ENCODE measurements at regions not wholly inside any gene's neighbourhood (a gene's known extent, or its start where the extent isn't known, plus 50 kb on each side); places are given as distances from the start of the nearest gene placed in this dataset.

DNA sequence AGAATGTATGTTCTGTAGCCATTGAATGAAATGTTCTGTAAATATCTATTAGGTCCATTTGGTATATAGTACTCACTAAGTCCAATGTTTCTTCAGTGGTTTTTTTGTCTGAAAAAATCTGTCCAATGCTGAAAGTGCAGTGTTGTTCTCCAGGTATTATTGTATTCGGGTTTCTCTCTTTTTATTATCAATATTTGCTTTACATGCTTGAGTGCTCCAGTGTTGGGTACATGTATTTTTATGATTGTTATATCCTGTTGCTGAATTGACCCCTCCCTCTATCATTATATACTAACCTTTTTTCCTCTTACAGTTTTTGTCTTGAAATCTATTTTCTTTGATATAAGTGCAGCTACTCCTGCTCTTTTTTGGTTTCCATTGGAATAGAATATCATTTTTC lies 382.2 kb downstream of the CCER1 start:
- CTCF ChIA-PET: no interaction called here
- H3K27ac Mint-ChIP-seq: no peak overlapping the region
- Histone ChIP-seq H3K27me3 (ENCODE audit: control insufficient read depth in 2 of 2, insufficient read depth in 2 of 2, low read length in 2 of 2) (no peaks in the 10 kb centered on the region), H3K4me3 (ENCODE audit: low read length) (no peak overlapping the region), H3K9me3 (ENCODE audit: control insufficient read depth in 2 of 3, low read length in 3 of 3) (no peaks in the 10 kb centered on the region), H3K27ac (ENCODE audit: low read depth, low read length) (no peak overlapping the region), H3K36me3 (ENCODE audit: control insufficient read depth in 2 of 3, insufficient read depth in 3 of 3, low read length in 3 of 3) (no peaks in the 10 kb centered on the region), H3K4me1 (ENCODE audit: control insufficient read depth in 2 of 2, insufficient read depth in 2 of 2, low read length in 2 of 2) (no peaks in the 10 kb centered on the region)
- H3K27me3 Mint-ChIP-seq: no peaks in the 10 kb centered on the region
- no peak overlapping the region for H3K4me3 Mint-ChIP-seq
- POLR2A ChIA-PET: no interaction called here
- intact Hi-C loops (cut with micrococcal nuclease): no loop called here
- no peaks in the 10 kb centered on the region for H3K4me1 Mint-ChIP-seq
- H3K36me3 Mint-ChIP-seq: no peaks in the 10 kb centered on the region
- peaks cover 0 to 13% (median 1%) of the 10 kb centered on the region in 11 donors for H3K9me3 Mint-ChIP-seq
- ATAC-seq (no peak), DNase-seq (no peak)

DNA sequence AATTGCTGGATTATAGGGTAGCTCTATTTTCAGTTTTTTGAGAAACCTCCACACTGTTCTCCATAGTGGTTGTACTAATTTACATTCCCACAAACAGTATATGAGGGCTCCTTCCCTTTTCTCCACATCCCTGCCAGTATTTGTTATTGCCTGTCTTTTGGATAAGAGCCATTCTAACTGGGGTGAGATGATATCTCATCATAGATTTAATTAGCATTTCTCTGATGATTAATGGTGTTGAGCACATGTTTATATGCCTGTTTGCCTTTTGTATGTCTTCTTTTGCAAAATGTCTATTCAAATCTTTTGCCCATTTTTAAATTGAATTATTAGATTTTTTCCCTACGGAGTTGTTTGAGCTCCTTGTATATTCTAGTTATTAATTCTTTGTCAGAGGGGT lies 385.3 kb downstream of the CCER1 start:
- H3K4me3 Mint-ChIP-seq: no peak overlapping the region
- H3K36me3 Mint-ChIP-seq: peaks cover 0 to 4% (median 0%) of the 10 kb centered on the region in 5 donors
- Histone ChIP-seq H3K4me3 (ENCODE audit: low read length) (no peak overlapping the region), H3K4me1 (ENCODE audit: control insufficient read depth in 2 of 2, insufficient read depth in 2 of 2, low read length in 2 of 2) (no peaks in the 10 kb centered on the region), H3K27ac (ENCODE audit: low read depth, low read length) (no peak overlapping the region), H3K9me3 (ENCODE audit: control insufficient read depth in 2 of 3, low read length in 3 of 3) (peaks cover 0 to 3% (median 0%) of the 10 kb centered on the region in 3 experiments), H3K36me3 (ENCODE audit: control insufficient read depth in 2 of 3, insufficient read depth in 3 of 3, low read length in 3 of 3) (no peaks in the 10 kb centered on the region), H3K27me3 (ENCODE audit: control insufficient read depth in 2 of 2, insufficient read depth in 2 of 2, low read length in 2 of 2) (no peaks in the 10 kb centered on the region)
- intact Hi-C loops (cut with micrococcal nuclease): no loop called here
- H3K27me3 Mint-ChIP-seq: no peaks in the 10 kb centered on the region
- CTCF ChIA-PET: no interaction called here
- POLR2A ChIA-PET: no interaction called here
- peaks cover 1 to 31% (median 9%) of the 10 kb centered on the region in 11 donors for H3K9me3 Mint-ChIP-seq
- no peaks in the 10 kb centered on the region for H3K4me1 Mint-ChIP-seq
- no peak overlapping the region for H3K27ac Mint-ChIP-seq
- ATAC-seq: no peak
- DNase-seq: no peak

DNA sequence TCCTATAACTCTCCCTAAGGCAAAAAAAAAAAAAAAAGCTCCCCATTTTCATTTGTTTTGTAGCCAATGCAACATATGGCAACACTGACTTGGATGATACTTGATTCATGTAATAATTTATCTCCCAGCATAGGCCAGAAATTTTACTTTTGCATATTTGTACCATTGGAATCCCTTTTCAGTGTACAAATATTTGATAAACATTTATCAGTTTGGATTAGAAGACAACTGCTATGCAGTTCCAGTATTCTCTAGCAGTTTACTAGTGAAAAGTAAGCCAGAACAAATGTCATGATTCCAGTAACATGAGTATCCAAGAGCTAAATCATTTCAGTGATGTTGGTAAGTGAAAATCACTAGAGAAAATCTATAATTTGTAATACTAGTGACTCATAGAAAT lies 392.3 kb downstream of the CCER1 start:
- Mint-ChIP-seq H3K9me3 (peaks cover 0 to 20% (median 9%) of the 10 kb centered on the region in 11 donors), H3K27me3 (peaks cover 0 to 6% (median 4%) of the 10 kb centered on the region in 5 donors), H3K27ac (no peak overlapping the region), H3K36me3 (peaks cover 0 to 4% (median 0%) of the 10 kb centered on the region in 5 donors), H3K4me1 (no peaks in the 10 kb centered on the region), H3K4me3 (no peak overlapping the region)
- no peak overlapping the region for H3K4me3 ChIP-seq (ENCODE audit: low read length)
- no peak overlapping the region for H3K27ac ChIP-seq (ENCODE audit: low read depth, low read length)
- DNase-seq: no peak
- peaks cover 0 to 3% (median 0%) of the 10 kb centered on the region in 3 experiments for H3K9me3 ChIP-seq (ENCODE audit: control insufficient read depth in 2 of 3, low read length in 3 of 3)
- no peaks in the 10 kb centered on the region for H3K27me3 ChIP-seq (ENCODE audit: control insufficient read depth in 2 of 2, insufficient read depth in 2 of 2, low read length in 2 of 2)
- CTCF ChIA-PET: no interaction called here
- no peaks in the 10 kb centered on the region for H3K4me1 ChIP-seq (ENCODE audit: control insufficient read depth in 2 of 2, insufficient read depth in 2 of 2, low read length in 2 of 2)
- POLR2A ChIA-PET: no interaction called here
- intact Hi-C loops (cut with micrococcal nuclease): no loop called here
- no peak for ATAC-seq
- no peaks in the 10 kb centered on the region for H3K36me3 ChIP-seq (ENCODE audit: control insufficient read depth in 2 of 3, insufficient read depth in 3 of 3, low read length in 3 of 3)

DNA sequence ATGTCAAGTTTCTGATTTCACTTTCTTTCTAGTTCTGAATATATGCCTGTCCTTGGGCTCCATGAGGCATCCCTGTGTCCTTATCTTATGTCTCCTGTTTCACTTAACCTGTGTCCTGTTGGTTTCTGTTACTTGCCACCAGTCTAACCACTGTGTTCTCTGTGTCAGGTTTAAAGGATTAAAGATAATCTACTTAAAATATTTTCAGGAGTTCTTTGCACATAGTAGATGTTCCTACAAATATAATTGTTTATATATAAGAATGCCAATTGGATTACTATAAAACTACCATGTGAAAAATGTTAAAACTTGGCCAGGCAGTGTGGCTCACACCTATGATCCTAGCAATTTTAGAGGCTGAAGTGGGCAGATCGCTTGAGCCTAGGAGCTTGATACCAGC lies 406.4 kb downstream of the CCER1 start:
- DNase-seq (no peak), ATAC-seq (no peak)
- Mint-ChIP-seq H3K27me3 (no peaks in the 10 kb centered on the region), H3K9me3 (peaks cover 0 to 1% (median 0%) of the 10 kb centered on the region in 11 donors), H3K36me3 (no peaks in the 10 kb centered on the region), H3K4me1 (no peaks in the 10 kb centered on the region), H3K4me3 (no peak overlapping the region), H3K27ac (no peak overlapping the region)
- Histone ChIP-seq H3K27me3 (ENCODE audit: control insufficient read depth in 2 of 2, insufficient read depth in 2 of 2, low read length in 2 of 2) (no peaks in the 10 kb centered on the region), H3K9me3 (ENCODE audit: control insufficient read depth in 2 of 3, low read length in 3 of 3) (no peaks in the 10 kb centered on the region), H3K27ac (ENCODE audit: low read depth, low read length) (no peak overlapping the region), H3K36me3 (ENCODE audit: control insufficient read depth in 2 of 3, insufficient read depth in 3 of 3, low read length in 3 of 3) (no peaks in the 10 kb centered on the region), H3K4me3 (ENCODE audit: low read length) (no peak overlapping the region), H3K4me1 (ENCODE audit: control insufficient read depth in 2 of 2, insufficient read depth in 2 of 2, low read length in 2 of 2) (no peaks in the 10 kb centered on the region)
- intact Hi-C loops (cut with micrococcal nuclease): no loop called here
- ChIA-PET CTCF (no interaction called here), POLR2A (no interaction called here)

DNA sequence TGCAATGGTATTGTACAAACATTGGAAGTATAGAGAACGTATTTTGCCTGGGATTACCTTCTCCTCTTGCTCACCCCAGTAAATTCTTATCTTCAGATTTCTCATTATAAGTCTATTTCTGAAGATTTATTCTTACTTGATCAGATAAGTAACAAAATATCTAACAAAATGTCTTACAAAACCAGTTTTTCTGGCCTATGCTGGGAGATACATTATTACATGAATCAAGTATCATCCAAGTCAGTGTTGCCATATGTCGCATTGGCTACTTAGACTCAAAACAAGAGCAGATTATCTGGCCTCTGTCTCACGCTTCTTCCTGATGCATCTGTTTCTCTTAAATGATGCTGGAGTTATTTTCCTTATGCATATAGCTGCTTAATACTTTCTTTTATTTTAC lies 408.5 kb downstream of the CCER1 start:
- no peak overlapping the region for H3K27ac Mint-ChIP-seq
- DNase-seq (no peak), ATAC-seq (no peak)
- ChIA-PET POLR2A (no interaction called here), CTCF (no interaction called here)
- no peaks in the 10 kb centered on the region for H3K27me3 Mint-ChIP-seq
- peaks cover 0 to 1% (median 0%) of the 10 kb centered on the region in 11 donors for H3K9me3 Mint-ChIP-seq
- Histone ChIP-seq H3K27ac (ENCODE audit: low read depth, low read length) (no peak overlapping the region), H3K27me3 (ENCODE audit: control insufficient read depth in 2 of 2, insufficient read depth in 2 of 2, low read length in 2 of 2) (no peaks in the 10 kb centered on the region), H3K4me3 (ENCODE audit: low read length) (no peak overlapping the region), H3K9me3 (ENCODE audit: control insufficient read depth in 2 of 3, low read length in 3 of 3) (no peaks in the 10 kb centered on the region), H3K36me3 (ENCODE audit: control insufficient read depth in 2 of 3, insufficient read depth in 3 of 3, low read length in 3 of 3) (no peaks in the 10 kb centered on the region), H3K4me1 (ENCODE audit: control insufficient read depth in 2 of 2, insufficient read depth in 2 of 2, low read length in 2 of 2) (no peaks in the 10 kb centered on the region)
- intact Hi-C loops (cut with micrococcal nuclease): no loop called here
- H3K4me1 Mint-ChIP-seq: no peaks in the 10 kb centered on the region
- H3K36me3 Mint-ChIP-seq: no peaks in the 10 kb centered on the region
- no peak overlapping the region for H3K4me3 Mint-ChIP-seq

GRCh38 chr12:90543841-90544240 lies 411.1 kb downstream of the CCER1 start:
- H3K4me1 ChIP-seq (ENCODE audit: control insufficient read depth in 2 of 2, insufficient read depth in 2 of 2, low read length in 2 of 2): no peaks in the 10 kb centered on the region
- H3K36me3 ChIP-seq (ENCODE audit: control insufficient read depth in 2 of 3, insufficient read depth in 3 of 3, low read length in 3 of 3): no peaks in the 10 kb centered on the region
- H3K36me3 Mint-ChIP-seq: no peaks in the 10 kb centered on the region
- intact Hi-C loops (cut with micrococcal nuclease): no loop called here
- DNase-seq (no peak), ATAC-seq (no peak)
- no peak overlapping the region for H3K27ac Mint-ChIP-seq
- H3K27me3 Mint-ChIP-seq: no peaks in the 10 kb centered on the region
- no peak overlapping the region for H3K4me3 Mint-ChIP-seq
- H3K27me3 ChIP-seq (ENCODE audit: control insufficient read depth in 2 of 2, insufficient read depth in 2 of 2, low read length in 2 of 2): no peaks in the 10 kb centered on the region
- no peak overlapping the region for H3K27ac ChIP-seq (ENCODE audit: low read depth, low read length)
- no peaks in the 10 kb centered on the region for H3K4me1 Mint-ChIP-seq
- ChIA-PET CTCF (no interaction called here), POLR2A (no interaction called here)
- no peaks in the 10 kb centered on the region for H3K9me3 ChIP-seq (ENCODE audit: control insufficient read depth in 2 of 3, low read length in 3 of 3)
- peaks cover 0 to 1% (median 0%) of the 10 kb centered on the region in 11 donors for H3K9me3 Mint-ChIP-seq
- no peak overlapping the region for H3K4me3 ChIP-seq (ENCODE audit: low read length)

DNA sequence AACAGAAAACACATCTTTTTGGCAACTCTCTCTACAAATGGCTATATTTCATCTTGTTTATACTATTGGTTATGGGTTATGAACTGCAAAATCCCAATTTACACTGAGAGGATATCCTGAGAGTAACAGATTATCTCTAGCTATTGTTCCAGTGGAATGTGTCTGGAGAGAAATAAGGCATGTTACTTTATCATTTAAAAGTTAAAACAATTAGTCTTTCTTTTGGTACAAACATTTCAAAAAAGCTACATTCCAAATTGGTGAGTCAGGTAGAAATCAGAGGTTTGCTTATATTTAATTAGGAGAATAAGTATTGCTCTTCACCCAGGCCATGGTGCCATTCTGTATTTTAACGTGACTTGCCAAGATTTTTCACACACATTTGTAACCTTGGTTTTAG lies 411.6 kb downstream of the CCER1 start:
- Histone ChIP-seq H3K36me3 (ENCODE audit: control insufficient read depth in 2 of 3, insufficient read depth in 3 of 3, low read length in 3 of 3) (no peaks in the 10 kb centered on the region), H3K9me3 (ENCODE audit: control insufficient read depth in 2 of 3, low read length in 3 of 3) (no peaks in the 10 kb centered on the region), H3K27ac (ENCODE audit: low read depth, low read length) (no peak overlapping the region), H3K27me3 (ENCODE audit: control insufficient read depth in 2 of 2, insufficient read depth in 2 of 2, low read length in 2 of 2) (no peaks in the 10 kb centered on the region), H3K4me1 (ENCODE audit: control insufficient read depth in 2 of 2, insufficient read depth in 2 of 2, low read length in 2 of 2) (no peaks in the 10 kb centered on the region), H3K4me3 (ENCODE audit: low read length) (no peak overlapping the region)
- Mint-ChIP-seq H3K27me3 (no peaks in the 10 kb centered on the region), H3K27ac (no peak overlapping the region), H3K4me3 (no peak overlapping the region), H3K4me1 (no peaks in the 10 kb centered on the region), H3K9me3 (peaks cover 0 to 1% (median 0%) of the 10 kb centered on the region in 11 donors), H3K36me3 (no peaks in the 10 kb centered on the region)
- ChIA-PET POLR2A (no interaction called here), CTCF (no interaction called here)
- no peak for ATAC-seq
- DNase-seq: no peak
- intact Hi-C loops (cut with micrococcal nuclease): no loop called here

Data from naive thymus-derived CD4-positive, alpha-beta T cell (primary cell).